ENCODE measurements at regions not wholly inside any gene's neighbourhood (a gene's known extent, or its start where the extent isn't known, plus 50 kb on each side); places are given as distances from the start of the nearest gene placed in this dataset.

DNA sequence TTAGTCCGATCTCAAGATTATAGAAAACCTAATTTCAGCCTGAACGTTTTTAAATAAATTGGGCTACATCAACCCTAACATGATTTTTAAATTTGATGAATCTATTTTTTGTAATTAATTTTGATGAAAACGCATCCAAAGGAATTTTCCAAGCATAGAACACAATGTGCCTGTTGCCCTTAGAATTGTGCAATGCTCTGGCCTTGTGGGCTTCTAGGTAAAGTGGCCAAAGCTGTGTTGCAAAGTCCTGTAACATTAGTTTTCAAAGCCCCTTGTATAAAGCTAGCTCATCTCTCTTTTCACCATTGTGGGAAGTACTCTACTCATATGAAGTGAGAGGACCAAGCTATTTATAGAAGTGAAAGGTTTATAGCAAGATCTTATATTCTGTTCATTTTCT lies 138.4 kb upstream of the PRPS1L1 start:
- no peaks in the 10 kb centered on the region for H3K9me3 ChIP-seq (ENCODE audit: low read length)
- POLR2A ChIA-PET, result no interaction called here
- H4K20me1 ChIP-seq (ENCODE audit: insufficient read depth, low read length), result no peaks in the 10 kb centered on the region
- no peak overlapping the region for H3K9ac ChIP-seq (ENCODE audit: insufficient read depth, low read depth, low read length)
- DNase-seq (ENCODE audit: low spot score) (no peak), ATAC-seq (no peak), FAIRE-seq (no peak)
- no peaks in the 10 kb centered on the region for H3K27me3 ChIP-seq (ENCODE audit: control insufficient read depth in 1 of 2, insufficient read depth in 2 of 2, low read length in 2 of 2)
- no TSS peak for BruUV-seq (replicated peaks)
- no peak overlapping the region for H3K4me2 ChIP-seq (ENCODE audit: low read depth, low read length)
- WGBS (ENCODE audit: low lambda C conversion rate), result 4% methylated on average over 3 of the region's 3 CpGs
- CTCF ChIA-PET (ENCODE audit: low intra/inter-chr PET ratio, low total read pairs), result no interaction called here
- H3K4me3 ChIP-seq (replicated peaks in 1 of 3; ENCODE audit: insufficient read depth in 1 of 3, low read depth in 2 of 3, low read length in 3 of 3), result no peak overlapping the region
- no peaks in the 10 kb centered on the region for H3K36me3 ChIP-seq (replicated peaks in 1 of 2; ENCODE audit: control insufficient read depth in 1 of 2, insufficient read depth in 2 of 2, low read length in 2 of 2)
- intact Hi-C loops (cut with micrococcal nuclease; ENCODE audit: unreplicated experiment), result no loop called here
- in situ Hi-C loops (cut with HindIII; ENCODE audit: extremely low pct_ligation_motif_present, low pct_unique_long_range_greater_than_20kb), result no loop called here
- H3K27ac ChIP-seq (ENCODE audit: extremely low read length, insufficient read depth, low read length), result no peak overlapping the region
- TF ChIP-seq CEBPB (IDR thresholded peaks at IDR 0.05; ENCODE audit: borderline replicate concordance, low read depth, low read length) (peak; percentile 67), SATB2 (CRISPR knock-in tag; IDR thresholded peaks at IDR 0.05) (no peak), IKZF4 (CRISPR knock-in tag; IDR thresholded peaks at IDR 0.05; ENCODE audit: borderline replicate concordance, low read depth, not compliant biosample characterization) (no peak), ZFY (CRISPR knock-in tag; IDR thresholded peaks at IDR 0.05) (no peak), THAP11 (CRISPR knock-in tag; IDR thresholded peaks at IDR 0.05) (no peak)
- TF ChIP-seq, protein P1, sequence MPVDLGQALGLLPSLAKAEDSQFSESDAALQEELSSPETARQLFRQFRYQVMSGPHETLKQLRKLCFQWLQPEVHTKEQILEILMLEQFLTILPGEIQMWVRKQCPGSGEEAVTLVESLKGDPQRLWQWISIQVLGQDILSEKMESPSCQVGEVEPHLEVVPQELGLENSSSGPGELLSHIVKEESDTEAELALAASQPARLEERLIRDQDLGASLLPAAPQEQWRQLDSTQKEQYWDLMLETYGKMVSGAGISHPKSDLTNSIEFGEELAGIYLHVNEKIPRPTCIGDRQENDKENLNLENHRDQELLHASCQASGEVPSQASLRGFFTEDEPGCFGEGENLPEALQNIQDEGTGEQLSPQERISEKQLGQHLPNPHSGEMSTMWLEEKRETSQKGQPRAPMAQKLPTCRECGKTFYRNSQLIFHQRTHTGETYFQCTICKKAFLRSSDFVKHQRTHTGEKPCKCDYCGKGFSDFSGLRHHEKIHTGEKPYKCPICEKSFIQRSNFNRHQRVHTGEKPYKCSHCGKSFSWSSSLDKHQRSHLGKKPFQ (CRISPR knock-in tag; IDR thresholded peaks at IDR 0.05; ENCODE audit: insufficient replicate concordance), result no peak
- TF ChIP-seq, protein P2, sequence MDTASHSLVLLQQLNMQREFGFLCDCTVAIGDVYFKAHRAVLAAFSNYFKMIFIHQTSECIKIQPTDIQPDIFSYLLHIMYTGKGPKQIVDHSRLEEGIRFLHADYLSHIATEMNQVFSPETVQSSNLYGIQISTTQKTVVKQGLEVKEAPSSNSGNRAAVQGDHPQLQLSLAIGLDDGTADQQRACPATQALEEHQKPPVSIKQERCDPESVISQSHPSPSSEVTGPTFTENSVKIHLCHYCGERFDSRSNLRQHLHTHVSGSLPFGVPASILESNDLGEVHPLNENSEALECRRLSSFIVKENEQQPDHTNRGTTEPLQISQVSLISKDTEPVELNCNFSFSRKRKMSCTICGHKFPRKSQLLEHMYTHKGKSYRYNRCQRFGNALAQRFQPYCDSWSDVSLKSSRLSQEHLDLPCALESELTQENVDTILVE (CRISPR knock-in tag; IDR thresholded peaks at IDR 0.05), result no peak
- TF ChIP-seq, protein P3, sequence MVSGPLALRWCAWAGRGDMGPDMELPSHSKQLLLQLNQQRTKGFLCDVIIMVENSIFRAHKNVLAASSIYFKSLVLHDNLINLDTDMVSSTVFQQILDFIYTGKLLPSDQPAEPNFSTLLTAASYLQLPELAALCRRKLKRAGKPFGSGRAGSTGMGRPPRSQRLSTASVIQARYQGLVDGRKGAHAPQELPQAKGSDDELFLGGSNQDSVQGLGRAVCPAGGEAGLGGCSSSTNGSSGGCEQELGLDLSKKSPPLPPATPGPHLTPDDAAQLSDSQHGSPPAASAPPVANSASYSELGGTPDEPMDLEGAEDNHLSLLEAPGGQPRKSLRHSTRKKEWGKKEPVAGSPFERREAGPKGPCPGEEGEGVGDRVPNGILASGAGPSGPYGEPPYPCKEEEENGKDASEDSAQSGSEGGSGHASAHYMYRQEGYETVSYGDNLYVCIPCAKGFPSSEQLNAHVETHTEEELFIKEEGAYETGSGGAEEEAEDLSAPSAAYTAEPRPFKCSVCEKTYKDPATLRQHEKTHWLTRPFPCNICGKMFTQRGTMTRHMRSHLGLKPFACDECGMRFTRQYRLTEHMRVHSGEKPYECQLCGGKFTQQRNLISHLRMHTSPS (CRISPR knock-in tag; IDR thresholded peaks at IDR 0.05; ENCODE audit: low read depth), result no peak
- no peak overlapping the region for H2AFZ ChIP-seq (ENCODE audit: low read length)
- no peaks in the 10 kb centered on the region for H3K79me2 ChIP-seq (ENCODE audit: insufficient read depth, low read length)
- no peaks in the 10 kb centered on the region for H3K4me1 ChIP-seq (ENCODE audit: insufficient read depth, low read length)
